GM20000 (cell line): ENCODE measurements at regions not wholly inside any gene's neighbourhood (a gene's known extent, or its start where the extent isn't known, plus 50 kb on each side); places are given as distances from the start of the nearest gene placed in this dataset.
"Not testable (repeated sequence)": the region's sequence is repeated elsewhere in the genome, so short reads cannot be mapped to it uniquely, and the experiment has no call there.

Experiments
- DNase-seq: peaks from one replicate; pipeline ENCODE4 v3.0.0; 2012; ENCODE audit warnings: low spot score
- TF ChIP-seq, protein P1 (sequence below): IDR thresholded peaks from 2 replicates; pipeline ENCODE4 v1.5.1; 2012; ENCODE audit warnings: mild to moderate bottlenecking, control low read depth; ENCODE audit errors: extremely low read depth, missing control alignments

DNA sequence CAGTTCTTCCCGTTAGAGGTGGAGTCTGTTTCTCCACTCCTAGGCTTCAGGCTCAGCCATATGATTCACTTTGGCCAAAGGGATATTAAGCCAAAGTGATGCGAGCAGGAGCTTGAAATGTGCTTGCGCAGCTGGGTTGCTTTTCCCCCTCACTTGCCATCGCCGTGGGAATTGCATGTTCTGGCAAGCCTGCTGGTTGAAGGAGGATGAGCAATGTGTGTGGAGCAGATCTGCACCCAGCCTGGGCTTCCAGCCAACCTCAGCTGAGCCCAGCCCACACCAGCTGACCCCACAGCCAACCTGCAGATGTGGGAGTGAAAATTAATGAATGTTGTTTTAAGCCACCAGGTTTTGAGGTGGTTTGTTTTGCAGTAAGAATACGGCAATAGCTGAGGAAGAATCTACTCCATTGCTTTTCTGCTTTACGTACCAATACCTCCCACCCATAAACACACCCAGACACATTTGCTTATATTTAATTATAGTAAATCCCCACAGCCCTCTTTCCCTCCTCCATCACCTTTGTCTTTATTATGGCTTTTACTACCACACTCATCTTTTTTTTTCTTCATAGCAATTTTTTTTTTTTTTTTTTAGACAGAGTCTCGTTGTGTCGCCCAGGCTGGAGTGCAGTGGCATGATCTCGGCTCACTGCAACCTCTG is 132.8 kb upstream of the FUNDC1 start:
- TF ChIP-seq, protein P1, sequence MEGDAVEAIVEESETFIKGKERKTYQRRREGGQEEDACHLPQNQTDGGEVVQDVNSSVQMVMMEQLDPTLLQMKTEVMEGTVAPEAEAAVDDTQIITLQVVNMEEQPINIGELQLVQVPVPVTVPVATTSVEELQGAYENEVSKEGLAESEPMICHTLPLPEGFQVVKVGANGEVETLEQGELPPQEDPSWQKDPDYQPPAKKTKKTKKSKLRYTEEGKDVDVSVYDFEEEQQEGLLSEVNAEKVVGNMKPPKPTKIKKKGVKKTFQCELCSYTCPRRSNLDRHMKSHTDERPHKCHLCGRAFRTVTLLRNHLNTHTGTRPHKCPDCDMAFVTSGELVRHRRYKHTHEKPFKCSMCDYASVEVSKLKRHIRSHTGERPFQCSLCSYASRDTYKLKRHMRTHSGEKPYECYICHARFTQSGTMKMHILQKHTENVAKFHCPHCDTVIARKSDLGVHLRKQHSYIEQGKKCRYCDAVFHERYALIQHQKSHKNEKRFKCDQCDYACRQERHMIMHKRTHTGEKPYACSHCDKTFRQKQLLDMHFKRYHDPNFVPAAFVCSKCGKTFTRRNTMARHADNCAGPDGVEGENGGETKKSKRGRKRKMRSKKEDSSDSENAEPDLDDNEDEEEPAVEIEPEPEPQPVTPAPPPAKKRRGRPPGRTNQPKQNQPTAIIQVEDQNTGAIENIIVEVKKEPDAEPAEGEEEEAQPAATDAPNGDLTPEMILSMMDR: no peak
- DNase-seq: no peak

DNA sequence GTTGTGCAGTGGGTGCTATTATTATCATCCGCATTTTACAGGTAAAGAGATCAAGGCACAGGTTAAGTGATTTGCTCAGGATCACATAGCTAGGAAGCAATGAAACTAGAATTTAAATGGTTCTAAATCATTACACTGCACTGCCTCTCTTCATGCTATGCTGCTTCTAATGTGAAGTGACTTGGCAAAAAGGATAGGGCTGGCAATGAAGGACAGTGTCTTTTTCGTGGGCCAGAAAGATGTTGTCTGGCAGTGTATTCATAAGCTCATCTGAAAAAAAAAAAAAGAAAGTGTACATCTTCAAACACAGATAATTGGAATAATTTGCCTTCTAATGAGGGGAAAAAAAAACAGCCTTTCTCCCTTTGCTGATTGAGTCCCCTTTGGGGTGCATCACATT is 132.2 kb upstream of the FUNDC1 start:
- TF ChIP-seq, protein P1: no peak
- no peak for DNase-seq

GRCh38 chrX:44669626-44670025 is 127.0 kb upstream of the FUNDC1 start:
- TF ChIP-seq, protein P1: no peak
- DNase-seq: no peak

DNA sequence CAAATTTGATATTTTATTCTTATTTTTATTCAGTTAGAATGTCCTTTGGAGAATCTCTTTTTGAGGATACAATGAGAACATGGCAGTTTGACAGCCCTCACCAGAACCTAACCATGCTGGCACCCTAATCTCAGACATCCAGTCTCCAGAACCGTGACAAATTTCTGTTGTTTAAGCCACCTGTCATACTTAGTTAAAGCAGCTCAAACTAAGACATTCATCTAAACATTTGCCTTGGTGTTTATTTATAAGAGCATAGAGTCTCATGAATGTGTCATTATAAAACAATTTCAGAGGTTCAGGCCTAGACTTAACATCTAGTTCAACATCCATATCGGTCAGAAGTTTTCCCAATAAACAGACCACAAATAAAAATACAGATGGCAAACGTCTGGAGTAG is 125.1 kb upstream of the FUNDC1 start:
- DNase-seq: no peak
- TF ChIP-seq, protein P1: no peak

DNA sequence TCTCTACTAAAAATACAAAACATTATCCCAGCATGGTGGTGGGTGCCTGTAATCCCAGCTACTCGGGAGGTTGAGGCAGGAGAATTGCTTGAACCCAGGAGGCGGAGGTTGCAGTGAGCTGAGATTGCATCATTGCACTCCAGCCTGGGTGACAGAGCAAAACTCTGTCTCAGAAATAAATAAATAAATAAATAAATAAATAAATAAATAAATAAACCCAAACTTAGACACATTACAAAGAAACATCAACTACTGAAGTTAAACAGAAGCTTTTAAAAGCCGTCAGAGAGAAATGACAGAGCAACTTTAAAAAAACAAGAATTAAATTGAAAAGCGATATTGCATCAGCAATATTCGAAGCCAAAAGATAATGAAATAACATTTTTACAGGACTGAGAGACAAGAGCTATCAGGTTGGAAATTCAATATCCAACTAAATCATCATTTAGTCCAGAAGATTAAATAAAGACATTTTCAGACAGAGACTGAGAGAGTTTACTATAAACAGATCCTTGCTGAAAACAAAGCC is 115.1 kb upstream of the FUNDC1 start:
- not testable (repeated sequence) for DNase-seq

GRCh38 chrX:44651358-44651757 is 108.7 kb upstream of the FUNDC1 start:
- TF ChIP-seq, protein P1: no peak
- no peak for DNase-seq

DNA sequence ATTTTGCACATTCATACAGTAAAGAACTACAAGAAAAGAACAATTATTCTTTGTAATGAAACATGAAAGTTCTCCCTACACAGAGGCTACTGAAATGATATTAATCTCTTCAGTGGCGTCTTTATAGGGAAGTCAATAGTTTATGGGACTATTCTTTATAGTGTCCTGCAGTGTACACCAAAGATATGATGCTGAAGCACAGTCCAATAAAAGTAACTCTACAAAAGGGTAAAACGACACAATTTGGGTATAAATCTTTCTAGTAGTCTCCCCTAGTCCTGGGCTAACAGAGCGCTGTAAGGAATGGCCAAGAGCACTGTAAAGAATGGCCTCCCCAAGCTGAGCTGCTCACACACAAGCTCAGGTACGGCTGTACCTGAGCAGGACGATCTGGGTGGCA is 101.1 kb upstream of the FUNDC1 start:
- DNase-seq: no peak
- TF ChIP-seq, protein P1: no peak

GRCh38 chrX:44637282-44637681 is 94.6 kb upstream of the FUNDC1 start:
- DNase-seq: no peak
- TF ChIP-seq, protein P1: no peak
